Natural killer cell (primary cell): ENCODE measurements at regions not wholly inside any gene's neighbourhood (a gene's known extent, or its start where the extent isn't known, plus 50 kb on each side); places are given as distances from the start of the nearest gene placed in this dataset.

Source experiments
- ATAC-seq, 3 donors: fragments of 150-1000 bp in 2 of 3; fragments of 200-7000 bp in 1 of 3; cut with Tn5 transposase; 1 replicate in 1 of 3; 2 replicates in 2 of 3; pipeline ENCODE4 v1.10.0; 2021; ENCODE audit warnings: mild to moderate bottlenecking in 2 of 3, moderate library complexity in 2 of 3
- DNase-seq, 2 donors: peaks; one replicate each; pipeline versions ENCODE4 v3.0.0 to v3.0.0-alpha.2; 2013 to 2021; ENCODE audit warnings: mixed read lengths in 1 of 2
- H3K27ac ChIP-seq: one replicate; pipeline ENCODE4 v1.5.1; 2013; ENCODE audit warnings: mild to moderate bottlenecking, low read length
- H3K27me3 ChIP-seq: one replicate; pipeline ENCODE4 v1.6.1; 2013; ENCODE audit warnings: low read length; ENCODE audit not compliant: control insufficient read depth, insufficient read depth
- H3K36me3 ChIP-seq: one replicate; pipeline ENCODE4 v1.6.1; 2013; ENCODE audit warnings: low read length; ENCODE audit not compliant: control insufficient read depth, insufficient read depth
- H3K4me1 ChIP-seq: one replicate; pipeline ENCODE4 v1.6.1; 2013; ENCODE audit warnings: low read length; ENCODE audit not compliant: control insufficient read depth, insufficient read depth
- H3K4me3 ChIP-seq: one replicate; pipeline ENCODE4 v1.5.1; 2013; ENCODE audit warnings: low read length
- H3K9me3 ChIP-seq: one replicate; pipeline ENCODE4 v1.6.1; 2013; ENCODE audit warnings: low read length; ENCODE audit not compliant: control insufficient read depth, insufficient read depth
- H3K27ac Mint-ChIP-seq, 2 donors: one replicate each; pipeline ENCODE4 v1.8.0; 2022; ENCODE audit warnings: mild to moderate bottlenecking in 2 of 2, mixed read lengths in 2 of 2, moderate library complexity in 1 of 2
- H3K27me3 Mint-ChIP-seq, 2 donors: one replicate each; pipeline ENCODE4 v1.8.0; 2022; ENCODE audit warnings: low read depth in 2 of 2, mixed read lengths in 2 of 2
- H3K36me3 Mint-ChIP-seq: one replicate; pipeline ENCODE4 v1.8.0; 2022; ENCODE audit warnings: mixed read lengths
- H3K4me1 Mint-ChIP-seq, 2 donors: one replicate each; pipeline ENCODE4 v1.8.0; 2022; ENCODE audit warnings: mixed read lengths in 2 of 2
- H3K4me3 Mint-ChIP-seq: one replicate; pipeline ENCODE4 v1.8.0; 2022; ENCODE audit warnings: mild to moderate bottlenecking, moderate library complexity, mixed read lengths
- H3K9me3 Mint-ChIP-seq, 2 donors: one replicate each; pipeline ENCODE4 v1.8.0; 2022; ENCODE audit warnings: mixed read lengths in 2 of 2
- WGBS: methylation state at CpG from one replicate; pipeline ENCODE4 v1.1.7; 2013; ENCODE audit warnings: missing lambda C conversion rate; ENCODE audit not compliant: insufficient coverage; 5-methylcytosine and 5-hydroxymethylcytosine counted together
- intact Hi-C: fragments of 100-400 bp; cut with micrococcal nuclease; formaldehyde crosslinking; loops from one replicate; pipeline ENCODE4 v1.14.2; 2022
- TF ChIP-seq, protein P1 (sequence below): fragments of 200-600 bp; IDR thresholded peaks from one replicate; pipeline ENCODE4 v1.8.0; 2022; ENCODE audit warnings: antibody characterized with exemption

- no peaks in the 10 kb centered on the region for H3K4me1 Mint-ChIP-seq
- peaks cover 9% of the 10 kb centered on the region for H3K9me3 ChIP-seq
- no peak for ATAC-seq
- H3K4me3 ChIP-seq, result no peak overlapping the region
- TF ChIP-seq, protein P1, sequence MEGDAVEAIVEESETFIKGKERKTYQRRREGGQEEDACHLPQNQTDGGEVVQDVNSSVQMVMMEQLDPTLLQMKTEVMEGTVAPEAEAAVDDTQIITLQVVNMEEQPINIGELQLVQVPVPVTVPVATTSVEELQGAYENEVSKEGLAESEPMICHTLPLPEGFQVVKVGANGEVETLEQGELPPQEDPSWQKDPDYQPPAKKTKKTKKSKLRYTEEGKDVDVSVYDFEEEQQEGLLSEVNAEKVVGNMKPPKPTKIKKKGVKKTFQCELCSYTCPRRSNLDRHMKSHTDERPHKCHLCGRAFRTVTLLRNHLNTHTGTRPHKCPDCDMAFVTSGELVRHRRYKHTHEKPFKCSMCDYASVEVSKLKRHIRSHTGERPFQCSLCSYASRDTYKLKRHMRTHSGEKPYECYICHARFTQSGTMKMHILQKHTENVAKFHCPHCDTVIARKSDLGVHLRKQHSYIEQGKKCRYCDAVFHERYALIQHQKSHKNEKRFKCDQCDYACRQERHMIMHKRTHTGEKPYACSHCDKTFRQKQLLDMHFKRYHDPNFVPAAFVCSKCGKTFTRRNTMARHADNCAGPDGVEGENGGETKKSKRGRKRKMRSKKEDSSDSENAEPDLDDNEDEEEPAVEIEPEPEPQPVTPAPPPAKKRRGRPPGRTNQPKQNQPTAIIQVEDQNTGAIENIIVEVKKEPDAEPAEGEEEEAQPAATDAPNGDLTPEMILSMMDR, result no peak
- H3K27ac Mint-ChIP-seq, result no peak overlapping the region
- no peaks in the 10 kb centered on the region for H3K4me1 ChIP-seq
- H3K9me3 Mint-ChIP-seq, result peaks cover 8 to 12% of the 10 kb centered on the region in 2 donors
- H3K27me3 Mint-ChIP-seq, result no peaks in the 10 kb centered on the region
- H3K27ac ChIP-seq, result no peak overlapping the region
- no peaks in the 10 kb centered on the region for H3K36me3 Mint-ChIP-seq
- no peaks in the 10 kb centered on the region for H3K27me3 ChIP-seq
- intact Hi-C loops, result no loop called here
- no peaks in the 10 kb centered on the region for H3K36me3 ChIP-seq
- H3K4me3 Mint-ChIP-seq, result no peak overlapping the region
- WGBS, result 52% methylated on average over 2 of the region's 2 CpGs
- DNase-seq, result no peak
Measured at GRCh38 chr4:132065940-132066495, 1083.1 kb upstream of the PCDH10 start.

DNA sequence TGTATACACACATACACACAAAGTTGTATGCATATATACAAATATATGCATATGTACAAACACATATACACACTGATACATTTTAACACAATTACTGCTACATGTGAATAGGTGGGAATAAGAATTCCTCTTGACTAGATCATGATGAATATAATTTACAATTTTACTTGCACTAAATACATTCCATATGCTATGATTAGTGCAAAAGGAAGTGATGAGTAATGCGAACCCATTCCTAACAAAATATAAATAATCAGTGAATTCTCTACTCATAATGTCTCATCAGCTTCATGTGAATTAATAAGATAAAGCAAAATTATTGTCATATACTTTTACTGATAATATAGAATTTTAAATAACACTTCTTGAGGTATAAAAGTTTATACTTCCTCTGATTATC, 1077.3 kb upstream of the PCDH10 start:
- TF ChIP-seq, protein P1, result no peak
- no CpG with 5 or more reads among the region's 1 CpG for WGBS
- H3K36me3 Mint-ChIP-seq, result no peaks in the 10 kb centered on the region
- no peaks in the 10 kb centered on the region for H3K27me3 ChIP-seq
- peaks cover 2 to 3% of the 10 kb centered on the region in 2 donors for H3K9me3 Mint-ChIP-seq
- no peak overlapping the region for H3K27ac Mint-ChIP-seq
- no peaks in the 10 kb centered on the region for H3K4me1 ChIP-seq
- DNase-seq, result no peak
- H3K4me1 Mint-ChIP-seq, result no peaks in the 10 kb centered on the region
- no peak overlapping the region for H3K4me3 Mint-ChIP-seq
- H3K9me3 ChIP-seq, result peaks cover 3% of the 10 kb centered on the region
- intact Hi-C loops, result no loop called here
- ATAC-seq, result no peak
- H3K36me3 ChIP-seq, result no peaks in the 10 kb centered on the region
- no peaks in the 10 kb centered on the region for H3K27me3 Mint-ChIP-seq
- H3K27ac ChIP-seq, result no peak overlapping the region
- no peak overlapping the region for H3K4me3 ChIP-seq

DNA sequence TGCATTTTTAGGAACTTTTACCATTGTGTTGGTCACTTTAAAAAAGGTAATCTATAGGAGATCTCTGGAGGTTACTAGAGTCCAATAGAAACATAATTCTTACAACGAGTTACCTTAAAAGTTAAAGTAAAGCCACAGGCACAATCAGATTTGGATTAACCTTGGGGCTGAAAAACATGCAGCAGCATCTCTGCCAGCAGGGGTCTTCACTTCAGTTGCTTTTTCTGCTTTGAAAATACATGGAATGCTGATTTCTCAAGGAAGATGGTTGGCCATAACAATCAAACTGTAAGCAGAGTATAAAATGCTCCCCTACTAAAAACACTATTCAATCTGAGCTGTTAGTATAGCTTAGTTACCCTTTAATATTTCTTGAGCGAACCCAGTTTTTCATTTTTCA, 1072.3 kb upstream of the PCDH10 start:
- no peak overlapping the region for H3K27ac Mint-ChIP-seq
- Histone ChIP-seq H3K9me3 (no peaks in the 10 kb centered on the region), H3K4me3 (no peak overlapping the region), H3K36me3 (no peaks in the 10 kb centered on the region), H3K4me1 (no peaks in the 10 kb centered on the region), H3K27me3 (no peaks in the 10 kb centered on the region), H3K27ac (no peak overlapping the region)
- peaks cover 12 to 16% of the 10 kb centered on the region in 2 donors for H3K9me3 Mint-ChIP-seq
- TF ChIP-seq, protein P1, result no peak
- no peak overlapping the region for H3K4me3 Mint-ChIP-seq
- H3K27me3 Mint-ChIP-seq, result no peaks in the 10 kb centered on the region
- intact Hi-C loops, result no loop called here
- peaks cover 7% of the 10 kb centered on the region for H3K36me3 Mint-ChIP-seq
- H3K4me1 Mint-ChIP-seq, result no peaks in the 10 kb centered on the region
- DNase-seq (no peak), ATAC-seq (no peak)
- WGBS, result 75% methylated on average over 1 of the region's 2 CpGs

- Histone ChIP-seq H3K4me3 (no peak overlapping the region), H3K4me1 (no peaks in the 10 kb centered on the region), H3K36me3 (no peaks in the 10 kb centered on the region), H3K27ac (no peak overlapping the region), H3K9me3 (peaks cover 19% of the 10 kb centered on the region), H3K27me3 (no peaks in the 10 kb centered on the region)
- Mint-ChIP-seq H3K9me3 (peaks cover 15 to 18% of the 10 kb centered on the region in 2 donors), H3K36me3 (peaks cover 13% of the 10 kb centered on the region), H3K4me1 (no peaks in the 10 kb centered on the region), H3K27ac (no peak overlapping the region), H3K27me3 (no peaks in the 10 kb centered on the region), H3K4me3 (no peak overlapping the region)
- TF ChIP-seq, protein P1, result no peak
- intact Hi-C loops, result no loop called here
- WGBS, result 68% methylated on average over 4 of the region's 4 CpGs
- DNase-seq (no peak), ATAC-seq (no peak)
Measured at GRCh38 chr4:132085105-132085504, 1064.0 kb upstream of the PCDH10 start.
